OCI-LY1 (cell line): ENCODE measurements at regions not wholly inside any gene's neighbourhood (a gene's known extent, or its start where the extent isn't known, plus 50 kb on each side); places are given as distances from the start of the nearest gene placed in this dataset.

Source experiments
- EZH2 ChIP-seq: fragments of 200-600 bp; sonication (generic), shearing (Covaris generic); IDR thresholded peaks from 2 replicates; pipeline ENCODE4 v1.8.0; 2017; ENCODE audit warnings: borderline replicate concordance, mixed run types, mild to moderate bottlenecking, antibody characterized with exemption, low read length, moderate library complexity, mixed read lengths
- TF ChIP-seq, protein P1 (sequence below): fragments of 200-600 bp; sonication (generic), shearing (Covaris generic); IDR thresholded peaks from 2 replicates; pipeline ENCODE4 v1.5.1; 2017; ENCODE audit warnings: mild to moderate bottlenecking, antibody characterized with exemption, low read length, moderate library complexity, mixed read lengths

GRCh38 chr11:87425391-87425790 is 387.7 kb downstream of the TMEM135 start:
- TF ChIP-seq, protein P1, sequence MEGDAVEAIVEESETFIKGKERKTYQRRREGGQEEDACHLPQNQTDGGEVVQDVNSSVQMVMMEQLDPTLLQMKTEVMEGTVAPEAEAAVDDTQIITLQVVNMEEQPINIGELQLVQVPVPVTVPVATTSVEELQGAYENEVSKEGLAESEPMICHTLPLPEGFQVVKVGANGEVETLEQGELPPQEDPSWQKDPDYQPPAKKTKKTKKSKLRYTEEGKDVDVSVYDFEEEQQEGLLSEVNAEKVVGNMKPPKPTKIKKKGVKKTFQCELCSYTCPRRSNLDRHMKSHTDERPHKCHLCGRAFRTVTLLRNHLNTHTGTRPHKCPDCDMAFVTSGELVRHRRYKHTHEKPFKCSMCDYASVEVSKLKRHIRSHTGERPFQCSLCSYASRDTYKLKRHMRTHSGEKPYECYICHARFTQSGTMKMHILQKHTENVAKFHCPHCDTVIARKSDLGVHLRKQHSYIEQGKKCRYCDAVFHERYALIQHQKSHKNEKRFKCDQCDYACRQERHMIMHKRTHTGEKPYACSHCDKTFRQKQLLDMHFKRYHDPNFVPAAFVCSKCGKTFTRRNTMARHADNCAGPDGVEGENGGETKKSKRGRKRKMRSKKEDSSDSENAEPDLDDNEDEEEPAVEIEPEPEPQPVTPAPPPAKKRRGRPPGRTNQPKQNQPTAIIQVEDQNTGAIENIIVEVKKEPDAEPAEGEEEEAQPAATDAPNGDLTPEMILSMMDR: no peak
- no peak for TF ChIP-seq EZH2
